GM21528 (cell line): ENCODE measurements at regions not wholly inside any gene's neighbourhood (a gene's known extent, or its start where the extent isn't known, plus 50 kb on each side); places are given as distances from the start of the nearest gene placed in this dataset.

Experiments used
- ATAC-seq: cut with Tn5 transposase; IDR thresholded peaks from one replicate; pipeline ENCODE4 v1.9.1; 2021; ENCODE audit warnings: mild to moderate bottlenecking, moderate library complexity; ENCODE audit not compliant: unreplicated experiment, low FRiP score

GRCh38 chr6:79864421-79864820 is 82.9 kb downstream of the ELOVL4 start:
- no peak for ATAC-seq

- ATAC-seq, result no peak
Measured at GRCh38 chr6:79864001-79864400, 83.4 kb downstream of the ELOVL4 start.

GRCh38 chr6:79863566-79863965 is 83.8 kb downstream of the ELOVL4 start:
- no peak for ATAC-seq

GRCh38 chr6:79862711-79863110 is 84.6 kb downstream of the ELOVL4 start:
- no peak for ATAC-seq

- ATAC-seq, result no peak
Measured at GRCh38 chr6:79862126-79862525, 85.2 kb downstream of the ELOVL4 start.

GRCh38 chr6:79861023-79861422 is 86.3 kb downstream of the ELOVL4 start:
- no peak for ATAC-seq

GRCh38 chr6:79847426-79847825 is 99.9 kb downstream of the ELOVL4 start:
- ATAC-seq, result no peak

GRCh38 chr6:79842376-79843040 is 104.8 kb downstream of the ELOVL4 start:
- peak; percentile 70 for ATAC-seq

- peak; percentile 48 for ATAC-seq
Measured at GRCh38 chr6:79841577-79842375, 105.6 kb downstream of the ELOVL4 start.

- no peak for ATAC-seq
Measured at GRCh38 chr6:79838851-79839250, 108.5 kb downstream of the ELOVL4 start.

GRCh38 chr6:79833964-79834284 is 113.4 kb downstream of the ELOVL4 start:
- ATAC-seq, result no peak

- no peak for ATAC-seq
Measured at GRCh38 chr6:79833264-79833963, 113.9 kb downstream of the ELOVL4 start.

GRCh38 chr6:79832723-79833122 is 114.6 kb downstream of the ELOVL4 start:
- no peak for ATAC-seq

- no peak for ATAC-seq
Measured at GRCh38 chr6:79824202-79824601, 123.2 kb downstream of the ELOVL4 start.

- ATAC-seq, result no peak
Measured at GRCh38 chr6:79821859-79822258, 125.5 kb downstream of the ELOVL4 start.

GRCh38 chr6:79818471-79818870 is 128.9 kb downstream of the ELOVL4 start:
- no peak for ATAC-seq

GRCh38 chr6:79814940-79815339 is 132.4 kb downstream of the ELOVL4 start:
- no peak for ATAC-seq

- peak; percentile 91 for ATAC-seq
Measured at GRCh38 chr6:79813854-79814709, 133.3 kb downstream of the ELOVL4 start.

GRCh38 chr6:79813143-79813850 is 134.1 kb downstream of the ELOVL4 start:
- ATAC-seq, result no peak

GRCh38 chr6:79812195-79812594 is 135.2 kb downstream of the ELOVL4 start:
- ATAC-seq, result no peak
